ENCODE measurements at regions not wholly inside any gene's neighbourhood (a gene's known extent, or its start where the extent isn't known, plus 50 kb on each side); places are given as distances from the start of the nearest gene placed in this dataset.

DNA sequence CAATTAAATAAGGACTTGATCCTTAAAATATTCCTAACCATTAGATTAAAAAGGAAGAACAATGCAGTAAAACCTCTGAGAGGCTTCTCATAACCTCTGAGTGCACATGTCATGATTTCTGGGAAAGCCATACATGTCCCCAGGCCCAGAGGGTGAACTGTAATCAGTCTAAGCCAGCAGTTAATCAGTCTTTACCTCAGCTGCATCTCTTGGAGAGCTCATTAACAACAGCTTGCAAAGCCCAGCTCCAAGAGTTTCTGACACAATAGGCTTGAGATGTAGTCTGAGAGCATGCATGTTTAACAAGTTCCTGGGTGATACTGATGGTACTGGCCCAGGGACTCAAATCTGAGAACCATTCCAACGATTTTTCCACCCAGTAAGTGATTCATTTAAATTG is 392.1 kb downstream of the DNAH5 start:
- no peak overlapping the region for H3K27ac Mint-ChIP-seq
- no peaks in the 10 kb centered on the region for H3K36me3 Mint-ChIP-seq (ENCODE audit: low read depth)
- H3K4me1 Mint-ChIP-seq (ENCODE audit: low read depth), result no peaks in the 10 kb centered on the region
- DNase-seq (ENCODE audit: low spot score), result no peak
- intact Hi-C loops (cut with micrococcal nuclease), result no loop called here
- no peaks in the 10 kb centered on the region for H3K27me3 Mint-ChIP-seq (ENCODE audit: insufficient read depth)
- H3K9me3 Mint-ChIP-seq, result peaks cover 4% of the 10 kb centered on the region
- H3K4me3 Mint-ChIP-seq, result no peak overlapping the region

DNA sequence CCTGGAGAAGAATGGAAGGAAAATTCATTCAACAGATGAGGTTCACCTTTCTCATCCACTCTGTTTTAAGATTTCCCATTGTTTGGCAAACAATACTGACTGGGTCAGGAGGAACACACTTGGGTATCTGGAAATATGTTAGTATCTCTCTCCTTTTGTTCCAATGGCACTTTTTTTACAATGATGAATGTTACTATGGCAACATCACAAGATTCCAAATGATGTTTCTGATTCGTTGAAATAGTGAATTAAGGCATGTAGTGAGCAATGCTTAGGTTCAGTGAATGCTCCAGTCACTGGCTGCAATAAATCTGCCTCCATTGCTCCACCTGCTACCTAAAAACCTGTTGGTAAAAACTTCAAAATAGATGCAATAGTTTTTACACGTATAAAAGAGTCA is 392.8 kb downstream of the DNAH5 start:
- H3K36me3 Mint-ChIP-seq (ENCODE audit: low read depth), result no peaks in the 10 kb centered on the region
- DNase-seq (ENCODE audit: low spot score), result no peak

DNA sequence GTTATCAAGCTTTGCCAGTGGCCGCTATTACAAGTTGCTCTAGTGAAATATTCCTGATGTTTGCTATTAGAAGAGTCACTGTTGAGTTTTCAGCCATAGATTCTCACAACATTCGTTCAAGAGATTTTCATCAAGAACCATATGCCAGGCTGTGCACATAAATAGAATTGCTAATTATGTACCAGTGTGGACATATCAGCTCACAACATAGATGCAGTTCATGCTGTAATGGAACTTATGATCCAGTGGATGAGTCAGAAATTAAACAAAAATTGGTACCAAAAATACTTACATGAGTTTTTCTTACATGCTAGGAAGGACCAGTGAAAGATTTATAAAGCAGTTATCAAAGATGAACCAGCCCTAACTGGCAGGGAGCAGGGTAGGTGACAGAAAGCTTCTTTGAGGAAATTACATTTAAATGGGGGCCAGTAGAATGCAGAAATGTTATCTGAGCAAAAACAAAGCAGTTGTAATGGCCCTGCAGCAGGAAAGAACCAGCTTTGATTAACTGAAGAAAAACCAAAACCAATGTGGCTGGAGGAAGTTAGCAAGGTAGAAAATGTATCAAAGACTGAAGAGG is 404.2 kb downstream of the DNAH5 start:
- H3K27ac Mint-ChIP-seq, result no peak overlapping the region
- no peaks in the 10 kb centered on the region for H3K27me3 Mint-ChIP-seq (ENCODE audit: insufficient read depth)
- no peak for DNase-seq (ENCODE audit: low spot score)
- peaks cover 10% of the 10 kb centered on the region for H3K9me3 Mint-ChIP-seq
- H3K4me3 Mint-ChIP-seq, result no peak overlapping the region
- H3K4me1 Mint-ChIP-seq (ENCODE audit: low read depth), result no peaks in the 10 kb centered on the region
- no peaks in the 10 kb centered on the region for H3K36me3 Mint-ChIP-seq (ENCODE audit: low read depth)
- intact Hi-C loops (cut with micrococcal nuclease), result no loop called here

More for the DNA sequence above, 392.8 kb downstream of the DNAH5 start:
- H3K27ac Mint-ChIP-seq, result no peak overlapping the region
- H3K4me3 Mint-ChIP-seq, result no peak overlapping the region
- no peaks in the 10 kb centered on the region for H3K27me3 Mint-ChIP-seq (ENCODE audit: insufficient read depth)
- no peaks in the 10 kb centered on the region for H3K9me3 Mint-ChIP-seq
- no peaks in the 10 kb centered on the region for H3K4me1 Mint-ChIP-seq (ENCODE audit: low read depth)
- intact Hi-C loops (cut with micrococcal nuclease), result no loop called here

GRCh38 chr5:13536933-13537332 is 407.6 kb downstream of the DNAH5 start:
- peaks cover 3% of the 10 kb centered on the region for H3K9me3 Mint-ChIP-seq
- intact Hi-C loops (cut with micrococcal nuclease), result no loop called here
- no peak for DNase-seq (ENCODE audit: low spot score)
- H3K4me3 Mint-ChIP-seq, result no peak overlapping the region
- H3K4me1 Mint-ChIP-seq (ENCODE audit: low read depth), result no peaks in the 10 kb centered on the region
- no peaks in the 10 kb centered on the region for H3K36me3 Mint-ChIP-seq (ENCODE audit: low read depth)
- no peaks in the 10 kb centered on the region for H3K27me3 Mint-ChIP-seq (ENCODE audit: insufficient read depth)
- no peak overlapping the region for H3K27ac Mint-ChIP-seq

- Mint-ChIP-seq H3K4me1 (ENCODE audit: low read depth) (no peaks in the 10 kb centered on the region), H3K27me3 (ENCODE audit: insufficient read depth) (no peaks in the 10 kb centered on the region), H3K36me3 (ENCODE audit: low read depth) (no peaks in the 10 kb centered on the region), H3K9me3 (no peaks in the 10 kb centered on the region), H3K4me3 (no peak overlapping the region), H3K27ac (no peak overlapping the region)
- intact Hi-C loops (cut with micrococcal nuclease), result no loop called here
- no peak for DNase-seq (ENCODE audit: low spot score)
These were observed 410.7 kb downstream of the DNAH5 start for GRCh38 chr5:13533833-13534232.

- intact Hi-C loops (cut with micrococcal nuclease), result no loop called here
- no peak overlapping the region for H3K4me3 Mint-ChIP-seq
- no peaks in the 10 kb centered on the region for H3K4me1 Mint-ChIP-seq (ENCODE audit: low read depth)
- no peak for DNase-seq (ENCODE audit: low spot score)
- H3K9me3 Mint-ChIP-seq, result no peaks in the 10 kb centered on the region
- H3K36me3 Mint-ChIP-seq (ENCODE audit: low read depth), result no peaks in the 10 kb centered on the region
- H3K27me3 Mint-ChIP-seq (ENCODE audit: insufficient read depth), result no peaks in the 10 kb centered on the region
- no peak overlapping the region for H3K27ac Mint-ChIP-seq
These were observed 415.2 kb downstream of the DNAH5 start for GRCh38 chr5:13529300-13529699.

DNA sequence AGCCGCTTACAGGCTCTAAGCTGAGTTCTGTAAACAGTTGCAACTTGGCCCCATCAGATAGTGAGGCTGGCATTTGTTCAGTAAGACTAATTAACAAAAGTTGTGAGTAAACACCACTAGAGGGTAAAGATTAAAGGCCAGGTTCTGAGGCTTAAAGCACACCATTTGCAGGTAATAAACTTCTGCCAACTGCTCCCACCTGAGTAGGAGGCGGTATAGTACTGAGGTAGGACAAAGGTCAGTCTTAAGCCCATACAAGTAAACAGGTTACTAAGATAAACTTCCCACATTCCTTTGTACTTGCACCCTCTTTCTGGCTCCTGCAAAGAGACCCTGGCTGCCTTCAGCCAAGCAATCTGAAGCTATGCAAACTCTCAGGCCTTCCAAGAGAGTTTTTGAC is 419.6 kb downstream of the DNAH5 start:
- no peak for DNase-seq (ENCODE audit: low spot score)
- Mint-ChIP-seq H3K27ac (no peak overlapping the region), H3K4me1 (ENCODE audit: low read depth) (no peaks in the 10 kb centered on the region), H3K27me3 (ENCODE audit: insufficient read depth) (no peaks in the 10 kb centered on the region), H3K9me3 (peaks cover 11% of the 10 kb centered on the region), H3K4me3 (no peak overlapping the region), H3K36me3 (ENCODE audit: low read depth) (no peaks in the 10 kb centered on the region)
- intact Hi-C loops (cut with micrococcal nuclease), result no loop called here

- H3K27ac Mint-ChIP-seq, result no peak overlapping the region
- H3K4me1 Mint-ChIP-seq (ENCODE audit: low read depth), result no peaks in the 10 kb centered on the region
These were observed 425.4 kb downstream of the DNAH5 start for GRCh38 chr5:13519131-13519530.

DNA sequence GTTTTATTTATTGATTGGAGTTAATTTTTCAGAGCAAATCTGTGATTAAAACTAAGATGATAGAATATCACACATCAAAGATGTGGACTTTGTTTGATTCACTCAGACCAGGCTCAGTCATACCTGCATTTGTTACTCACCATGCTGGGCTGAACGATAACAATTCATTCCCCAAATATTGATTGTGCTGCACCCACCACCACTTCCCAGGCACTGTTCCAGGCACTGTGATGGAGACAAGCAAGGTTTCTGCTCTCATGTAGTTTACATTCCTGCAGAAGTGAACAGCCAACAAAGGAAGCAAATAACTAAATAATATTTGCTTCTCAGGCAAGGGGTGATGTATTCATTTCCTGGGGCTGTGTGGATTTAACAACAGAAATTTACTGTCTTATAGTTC is 428.3 kb downstream of the DNAH5 start:
- intact Hi-C loops (cut with micrococcal nuclease), result no loop called here
- H3K9me3 Mint-ChIP-seq, result peaks cover 13% of the 10 kb centered on the region
- H3K4me1 Mint-ChIP-seq (ENCODE audit: low read depth), result no peaks in the 10 kb centered on the region
- no peak overlapping the region for H3K4me3 Mint-ChIP-seq
- H3K27me3 Mint-ChIP-seq (ENCODE audit: insufficient read depth), result no peaks in the 10 kb centered on the region
- no peaks in the 10 kb centered on the region for H3K36me3 Mint-ChIP-seq (ENCODE audit: low read depth)
- no peak overlapping the region for H3K27ac Mint-ChIP-seq
- no peak for DNase-seq (ENCODE audit: low spot score)

More at GRCh38 chr5:13519131-13519530, 425.4 kb downstream of the DNAH5 start:
- intact Hi-C loops (cut with micrococcal nuclease), result no loop called here
- no peaks in the 10 kb centered on the region for H3K27me3 Mint-ChIP-seq (ENCODE audit: insufficient read depth)
- H3K4me3 Mint-ChIP-seq, result no peak overlapping the region
- DNase-seq (ENCODE audit: low spot score), result no peak
- H3K9me3 Mint-ChIP-seq, result peaks cover 15% of the 10 kb centered on the region
- no peaks in the 10 kb centered on the region for H3K36me3 Mint-ChIP-seq (ENCODE audit: low read depth)

DNA sequence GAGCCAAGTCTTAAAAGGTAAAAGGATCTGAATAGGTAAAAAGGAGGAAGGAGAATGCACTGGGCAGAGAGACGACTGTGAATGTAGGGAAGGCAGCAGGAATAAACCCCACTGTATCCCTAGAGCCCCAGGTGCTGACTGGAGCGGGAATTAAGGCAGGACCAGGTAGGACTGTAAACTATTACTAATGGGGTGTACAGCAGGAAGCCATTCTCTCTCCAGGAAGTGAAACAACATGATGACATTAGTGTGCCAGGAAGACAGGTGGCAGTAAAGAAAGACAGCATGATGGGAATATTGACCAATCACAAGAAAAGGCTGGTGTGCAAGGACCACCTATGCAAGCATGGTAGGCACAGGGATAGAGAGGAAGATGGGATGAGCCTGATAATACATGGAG is 433.0 kb downstream of the DNAH5 start:
- intact Hi-C loops (cut with micrococcal nuclease), result no loop called here
- Mint-ChIP-seq H3K27me3 (ENCODE audit: insufficient read depth) (no peaks in the 10 kb centered on the region), H3K27ac (no peak overlapping the region), H3K4me3 (no peak overlapping the region), H3K9me3 (peaks cover 11% of the 10 kb centered on the region), H3K4me1 (ENCODE audit: low read depth) (no peaks in the 10 kb centered on the region), H3K36me3 (ENCODE audit: low read depth) (no peaks in the 10 kb centered on the region)
- DNase-seq (ENCODE audit: low spot score), result no peak

DNA sequence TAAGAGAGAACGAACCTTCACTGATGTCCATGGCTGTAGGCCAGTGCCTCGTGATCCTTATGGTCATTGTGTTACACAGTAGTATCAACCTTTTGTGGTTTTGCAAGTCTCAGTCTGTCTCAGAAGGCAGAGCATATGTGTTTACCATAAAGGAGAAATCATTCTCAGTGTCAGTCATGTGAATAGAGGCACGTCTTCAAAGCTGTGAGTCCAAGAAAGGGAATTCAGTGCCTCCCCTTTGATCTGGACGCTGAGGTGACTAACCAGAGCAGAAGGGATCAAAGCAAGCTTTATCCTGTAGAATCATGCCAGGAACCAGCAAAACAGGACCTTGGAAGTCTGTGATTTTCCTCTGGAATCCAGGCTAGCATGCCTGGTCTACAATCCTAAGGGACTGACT is 433.9 kb downstream of the DNAH5 start:
- no peaks in the 10 kb centered on the region for H3K36me3 Mint-ChIP-seq (ENCODE audit: low read depth)
- intact Hi-C loops (cut with micrococcal nuclease), result no loop called here

GRCh38 chr5:13508559-13508958 is 435.9 kb downstream of the DNAH5 start:
- Mint-ChIP-seq H3K9me3 (peaks cover 16% of the 10 kb centered on the region), H3K4me3 (no peak overlapping the region), H3K27ac (no peak overlapping the region), H3K27me3 (ENCODE audit: insufficient read depth) (no peaks in the 10 kb centered on the region), H3K36me3 (ENCODE audit: low read depth) (no peaks in the 10 kb centered on the region), H3K4me1 (ENCODE audit: low read depth) (no peaks in the 10 kb centered on the region)
- intact Hi-C loops (cut with micrococcal nuclease), result no loop called here
- DNase-seq (ENCODE audit: low spot score), result no peak

More for the DNA sequence above, 433.9 kb downstream of the DNAH5 start:
- no peaks in the 10 kb centered on the region for H3K27me3 Mint-ChIP-seq (ENCODE audit: insufficient read depth)
- H3K4me1 Mint-ChIP-seq (ENCODE audit: low read depth), result no peaks in the 10 kb centered on the region
- no peak for DNase-seq (ENCODE audit: low spot score)
- no peak overlapping the region for H3K4me3 Mint-ChIP-seq
- peaks cover 16% of the 10 kb centered on the region for H3K9me3 Mint-ChIP-seq
- H3K27ac Mint-ChIP-seq, result no peak overlapping the region

DNA sequence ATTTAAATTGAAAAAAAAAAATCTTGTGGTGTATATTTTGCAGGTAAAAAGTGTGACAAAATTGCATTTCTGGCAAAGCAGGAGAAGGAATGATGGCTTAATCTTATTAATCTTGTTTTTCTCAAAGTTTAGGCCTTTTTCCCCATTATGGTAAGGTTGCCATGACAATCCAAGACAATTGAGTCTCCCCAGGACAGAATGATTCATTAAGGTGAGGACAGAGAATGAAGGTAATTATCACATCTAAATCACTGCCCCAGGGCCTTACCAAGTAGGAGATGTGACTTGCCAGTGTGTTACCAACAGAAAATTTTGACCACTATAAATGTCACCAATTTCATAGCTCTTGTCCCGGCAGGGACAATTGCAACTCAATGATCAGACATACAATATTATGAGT is 439.2 kb downstream of the DNAH5 start:
- H3K36me3 Mint-ChIP-seq (ENCODE audit: low read depth), result no peaks in the 10 kb centered on the region
- peaks cover 13% of the 10 kb centered on the region for H3K9me3 Mint-ChIP-seq
- intact Hi-C loops (cut with micrococcal nuclease), result no loop called here
- no peak overlapping the region for H3K4me3 Mint-ChIP-seq
- no peaks in the 10 kb centered on the region for H3K4me1 Mint-ChIP-seq (ENCODE audit: low read depth)
- no peak for DNase-seq (ENCODE audit: low spot score)
- H3K27ac Mint-ChIP-seq, result no peak overlapping the region
- H3K27me3 Mint-ChIP-seq (ENCODE audit: insufficient read depth), result no peaks in the 10 kb centered on the region

GRCh38 chr5:13503017-13503416 is 441.5 kb downstream of the DNAH5 start:
- intact Hi-C loops (cut with micrococcal nuclease), result no loop called here
- H3K9me3 Mint-ChIP-seq, result peaks cover 18% of the 10 kb centered on the region
- H3K27me3 Mint-ChIP-seq (ENCODE audit: insufficient read depth), result no peaks in the 10 kb centered on the region
- H3K4me1 Mint-ChIP-seq (ENCODE audit: low read depth), result no peaks in the 10 kb centered on the region
- H3K4me3 Mint-ChIP-seq, result no peak overlapping the region
- no peaks in the 10 kb centered on the region for H3K36me3 Mint-ChIP-seq (ENCODE audit: low read depth)
- H3K27ac Mint-ChIP-seq, result no peak overlapping the region
- DNase-seq (ENCODE audit: low spot score), result no peak

Measured in activated T-helper 1 cell treated with anti-CD3 and anti-CD28 coated beads, Interleukin-12 subunit alpha, Interleukin-12 subunit beta, Interleukin-2, Interleukin-4 antibody, amounts not matched to agents 30 ng/mL and 10 ng/mL and 1 ng/mL, durations not matched to agents 14 hours and 24 hours and 36 hours (primary cell).